Calu3 (cell line): ENCODE measurements at regions not wholly inside any gene's neighbourhood (a gene's known extent, or its start where the extent isn't known, plus 50 kb on each side); places are given as distances from the start of the nearest gene placed in this dataset.

Experiments
- BruUV-seq: library from RNA; stranded (reverse); fragments of 400-500 nt; replicated peaks from 2 replicates; lab custom pipeline; 2021; lab: Mats Ljungman, UMichigan
- CTCF ChIA-PET: fragments of 300-600 bp; sonication (Branson Sonifier 250); formaldehyde crosslinking; loops from one replicate; lab custom pipeline; 2022; ENCODE audit warnings: antibody characterized with exemption; lab: Charles Lee
- DNase-seq: peaks from one replicate; pipeline ENCODE4 v3.0.0; 2022
- H3K27ac Mint-ChIP-seq: one replicate; pipeline ENCODE4 v1.8.0; 2022; ENCODE audit warnings: mixed read lengths; ENCODE audit not compliant: unreplicated experiment
- H3K27me3 Mint-ChIP-seq: one replicate; pipeline ENCODE4 v1.8.0; 2022; ENCODE audit warnings: mixed read lengths; ENCODE audit not compliant: unreplicated experiment
- H3K36me3 Mint-ChIP-seq: one replicate; pipeline ENCODE4 v1.8.0; 2022; ENCODE audit warnings: mild to moderate bottlenecking, moderate library complexity, mixed read lengths; ENCODE audit not compliant: insufficient read depth, unreplicated experiment
- H3K4me1 Mint-ChIP-seq: one replicate; pipeline ENCODE4 v1.8.0; 2022; ENCODE audit warnings: mild to moderate bottlenecking, low read depth, mixed read lengths; ENCODE audit not compliant: unreplicated experiment
- H3K4me3 Mint-ChIP-seq: one replicate; pipeline ENCODE4 v1.8.0; 2022; ENCODE audit warnings: mild to moderate bottlenecking, low read depth, moderate library complexity, mixed read lengths; ENCODE audit not compliant: unreplicated experiment
- H3K9me3 Mint-ChIP-seq: one replicate; pipeline ENCODE4 v1.8.0; 2022; ENCODE audit warnings: low read depth, mixed read lengths; ENCODE audit not compliant: unreplicated experiment
- CTCF ChIP-seq: fragments of 200-600 bp; IDR thresholded peaks from one replicate; pipeline ENCODE4 v1.8.0; 2022; ENCODE audit warnings: antibody characterized with exemption; ENCODE audit not compliant: unreplicated experiment
- intact Hi-C: fragments of 100-400 bp; cut with micrococcal nuclease; formaldehyde crosslinking; loops from one replicate; pipeline ENCODE4 v1.10.0; 2022; ENCODE audit not compliant: unreplicated experiment

GRCh38 chr2:84373391-84373790, 85.7 kb downstream of the SUCLG1 start:
- no peaks in the 10 kb centered on the region for H3K36me3 Mint-ChIP-seq
- CTCF ChIA-PET, result interaction anchor here (0.6 kb wide), 1 partner anchor 151 kb away, joined by 4 read pairs; no protein-coding TSS in a partner anchor
- no peak for TF ChIP-seq CTCF
- H3K4me1 Mint-ChIP-seq, result no peaks in the 10 kb centered on the region
- H3K27ac Mint-ChIP-seq, result no peak overlapping the region
- no peak overlapping the region for H3K4me3 Mint-ChIP-seq
- intact Hi-C loops, result no loop called here
- BruUV-seq, result no TSS peak
- H3K9me3 Mint-ChIP-seq, result no peaks in the 10 kb centered on the region
- DNase-seq, result no peak
- H3K27me3 Mint-ChIP-seq, result no peaks in the 10 kb centered on the region

GRCh38 chr2:84362541-84362940, 96.5 kb downstream of the SUCLG1 start:
- no peak for TF ChIP-seq CTCF
- Mint-ChIP-seq H3K36me3 (no peaks in the 10 kb centered on the region), H3K4me1 (no peaks in the 10 kb centered on the region), H3K27me3 (peaks cover 4% of the 10 kb centered on the region), H3K27ac (no peak overlapping the region), H3K9me3 (peaks cover 7% of the 10 kb centered on the region), H3K4me3 (no peak overlapping the region)
- no TSS peak for BruUV-seq
- intact Hi-C loops, result no loop called here
- no peak for DNase-seq
- CTCF ChIA-PET, result no interaction called here

GRCh38 chr2:84338069-84338468, 121.0 kb downstream of the SUCLG1 start:
- no TSS peak for BruUV-seq
- DNase-seq, result no peak
- Mint-ChIP-seq H3K27ac (no peak overlapping the region), H3K27me3 (no peaks in the 10 kb centered on the region), H3K36me3 (no peaks in the 10 kb centered on the region), H3K4me1 (no peaks in the 10 kb centered on the region), H3K4me3 (no peak overlapping the region), H3K9me3 (no peaks in the 10 kb centered on the region)
- intact Hi-C loops, result no loop called here
- TF ChIP-seq CTCF, result no peak
- CTCF ChIA-PET, result no interaction called here

GRCh38 chr2:84327645-84328249, 131.3 kb downstream of the SUCLG1 start:
- H3K27ac Mint-ChIP-seq, result no peak overlapping the region
- no peaks in the 10 kb centered on the region for H3K27me3 Mint-ChIP-seq
- H3K9me3 Mint-ChIP-seq, result no peaks in the 10 kb centered on the region
- BruUV-seq, result no TSS peak
- no peaks in the 10 kb centered on the region for H3K4me1 Mint-ChIP-seq
- no peak for TF ChIP-seq CTCF
- intact Hi-C loops, result loop anchor here (10.0 kb wide), 1 partner anchor 97 kb away; no protein-coding TSS in a partner anchor
- CTCF ChIA-PET, result no interaction called here
- H3K4me3 Mint-ChIP-seq, result no peak overlapping the region
- H3K36me3 Mint-ChIP-seq, result no peaks in the 10 kb centered on the region
- no peak for DNase-seq
